ENCODE measurements at regions not wholly inside any gene's neighbourhood (a gene's known extent, or its start where the extent isn't known, plus 50 kb on each side); places are given as distances from the start of the nearest gene placed in this dataset.

GRCh38 chr4:18635531-18635930 is 614.0 kb upstream of the LCORL start:
- TF ChIP-seq CTCF (IDR thresholded peaks at IDR 0.05; ENCODE audit: insufficient read depth, low read length, poor library complexity, severe bottlenecking) (no peak), EZH2phosphoT487 (conservative IDR thresholded peaks at IDR 0.05; ENCODE audit: low read length) (no peak)

Data from SU-DHL-6 (cell line).